ENCODE measurements at regions not wholly inside any gene's neighbourhood (a gene's known extent, or its start where the extent isn't known, plus 50 kb on each side); places are given as distances from the start of the nearest gene placed in this dataset.

GRCh38 chr2:16296331-16297250, 356.2 kb downstream of the MYCN start:
- Histone ChIP-seq H3K4me1 (replicated peaks in 1 of 2) (no peaks in the 10 kb centered on the region), H3K36me3 (replicated peaks in 1 of 2) (no peaks in the 10 kb centered on the region), H3K27me3 (peaks cover 3% of the 10 kb centered on the region), H3K9me3 (replicated peaks in 1 of 3) (no peaks in the 10 kb centered on the region), H3K27ac (no peak overlapping the region), H3K4me3 (no peak overlapping the region)
- intact Hi-C loops (cut with DNase I), result no loop called here
- DNase-seq, result no peak
- 78 to 91% (median 82%) methylated on average over 8 of the region's 8 CpGs for WGBS, 4 donors
- TF ChIP-seq CTCF (IDR thresholded peaks at IDR 0.05) (no peak), POLR2A (IDR thresholded peaks at IDR 0.05) (no peak)

- H3K4me3 ChIP-seq, result no peak overlapping the region
- 36 to 44% (median 43%) methylated on average over 6 of the region's 6 CpGs for WGBS, 4 donors
- intact Hi-C loops (cut with DNase I), result no loop called here
- no peak for TF ChIP-seq POLR2A (IDR thresholded peaks at IDR 0.05)
- no peaks in the 10 kb centered on the region for H3K9me3 ChIP-seq (replicated peaks in 1 of 3)
- H3K36me3 ChIP-seq (replicated peaks in 1 of 2), result no peaks in the 10 kb centered on the region
- H3K4me1 ChIP-seq (replicated peaks in 1 of 2), result no peaks in the 10 kb centered on the region
- no peak for DNase-seq
- no peak overlapping the region for H3K27ac ChIP-seq
- H3K27me3 ChIP-seq, result peaks cover 5% of the 10 kb centered on the region
Observed at GRCh38 chr2:16296038-16296290, 355.6 kb downstream of the MYCN start.

- no peak for TF ChIP-seq POLR2A (IDR thresholded peaks at IDR 0.05)
- TF ChIP-seq CTCF (IDR thresholded peaks at IDR 0.05), result no peak
- Histone ChIP-seq H3K9me3 (replicated peaks in 1 of 3) (no peaks in the 10 kb centered on the region), H3K27me3 (peaks cover 8% of the 10 kb centered on the region), H3K4me3 (no peak overlapping the region), H3K36me3 (replicated peaks in 1 of 2) (no peaks in the 10 kb centered on the region), H3K4me1 (replicated peaks in 1 of 2) (no peaks in the 10 kb centered on the region), H3K27ac (no peak overlapping the region)
- intact Hi-C loops (cut with DNase I), result no loop called here
- DNase-seq, result no peak
- 80 to 95% (median 93%) methylated on average over 7 of the region's 7 CpGs for WGBS, 4 donors
Observed at GRCh38 chr2:16294791-16295190, 354.4 kb downstream of the MYCN start.

GRCh38 chr2:16293871-16294270, 353.5 kb downstream of the MYCN start:
- Histone ChIP-seq H3K27me3 (peaks cover 8% of the 10 kb centered on the region), H3K4me3 (no peak overlapping the region), H3K4me1 (replicated peaks in 1 of 2) (no peaks in the 10 kb centered on the region), H3K9me3 (replicated peaks in 1 of 3) (no peaks in the 10 kb centered on the region), H3K27ac (no peak overlapping the region), H3K36me3 (replicated peaks in 1 of 2) (no peaks in the 10 kb centered on the region)
- TF ChIP-seq CTCF (IDR thresholded peaks at IDR 0.05), result no peak
- TF ChIP-seq POLR2A (IDR thresholded peaks at IDR 0.05), result no peak
- 92 to 98% (median 96%) methylated on average over 1 of the region's 1 CpG for WGBS, 4 donors
- intact Hi-C loops (cut with DNase I), result no loop called here
- no peak for DNase-seq

GRCh38 chr2:16293398-16293797, 353.0 kb downstream of the MYCN start:
- Histone ChIP-seq H3K9me3 (replicated peaks in 1 of 3) (no peaks in the 10 kb centered on the region), H3K4me1 (replicated peaks in 1 of 2) (no peaks in the 10 kb centered on the region), H3K27ac (no peak overlapping the region), H3K36me3 (replicated peaks in 1 of 2) (no peaks in the 10 kb centered on the region), H3K27me3 (peaks cover 8% of the 10 kb centered on the region), H3K4me3 (no peak overlapping the region)
- WGBS, 4 donors, result 74 to 80% (median 76%) methylated on average over 6 of the region's 6 CpGs
- DNase-seq, result no peak
- TF ChIP-seq POLR2A (IDR thresholded peaks at IDR 0.05), result no peak
- no peak for TF ChIP-seq CTCF (IDR thresholded peaks at IDR 0.05)
- intact Hi-C loops (cut with DNase I), result no loop called here
